PC-9 (cell line): ENCODE measurements at regions not wholly inside any gene's neighbourhood (a gene's known extent, or its start where the extent isn't known, plus 50 kb on each side); places are given as distances from the start of the nearest gene placed in this dataset.

Source experiments
- EZH2 ChIP-seq: fragments of 200-600 bp; sonication (generic); IDR thresholded peaks from 2 replicates; pipeline ENCODE4 v1.8.0; 2017; ENCODE audit warnings: antibody characterized with exemption, low read depth
- TF ChIP-seq, protein P1 (sequence below): fragments of 200-600 bp; sonication (generic); conservative IDR thresholded peaks from 2 replicates; pipeline ENCODE4 v1.6.1; 2017; ENCODE audit warnings: mixed run types, antibody characterized with exemption, mild to moderate bottlenecking, moderate library complexity

- TF ChIP-seq, protein P1, sequence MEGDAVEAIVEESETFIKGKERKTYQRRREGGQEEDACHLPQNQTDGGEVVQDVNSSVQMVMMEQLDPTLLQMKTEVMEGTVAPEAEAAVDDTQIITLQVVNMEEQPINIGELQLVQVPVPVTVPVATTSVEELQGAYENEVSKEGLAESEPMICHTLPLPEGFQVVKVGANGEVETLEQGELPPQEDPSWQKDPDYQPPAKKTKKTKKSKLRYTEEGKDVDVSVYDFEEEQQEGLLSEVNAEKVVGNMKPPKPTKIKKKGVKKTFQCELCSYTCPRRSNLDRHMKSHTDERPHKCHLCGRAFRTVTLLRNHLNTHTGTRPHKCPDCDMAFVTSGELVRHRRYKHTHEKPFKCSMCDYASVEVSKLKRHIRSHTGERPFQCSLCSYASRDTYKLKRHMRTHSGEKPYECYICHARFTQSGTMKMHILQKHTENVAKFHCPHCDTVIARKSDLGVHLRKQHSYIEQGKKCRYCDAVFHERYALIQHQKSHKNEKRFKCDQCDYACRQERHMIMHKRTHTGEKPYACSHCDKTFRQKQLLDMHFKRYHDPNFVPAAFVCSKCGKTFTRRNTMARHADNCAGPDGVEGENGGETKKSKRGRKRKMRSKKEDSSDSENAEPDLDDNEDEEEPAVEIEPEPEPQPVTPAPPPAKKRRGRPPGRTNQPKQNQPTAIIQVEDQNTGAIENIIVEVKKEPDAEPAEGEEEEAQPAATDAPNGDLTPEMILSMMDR = no peak
- TF ChIP-seq EZH2 = no peak
These were observed 330.3 kb upstream of the NCAM2 start for GRCh38 chr21:20667931-20668330.
